IPS-18c (cell line): ENCODE measurements at regions not wholly inside any gene's neighbourhood (a gene's known extent, or its start where the extent isn't known, plus 50 kb on each side); places are given as distances from the start of the nearest gene placed in this dataset.
"Not testable (repeated sequence)": the region's sequence is repeated elsewhere in the genome, so short reads cannot be mapped to it uniquely, and the experiment has no call there.

Source experiments
- H3K4me3 ChIP-seq: 2 replicates; pipeline ENCODE4 v1.7.0; 2013; ENCODE audit warnings: low read depth, mild to moderate bottlenecking, low read length, moderate library complexity; ENCODE audit not compliant: insufficient read depth
- H3K9me3 ChIP-seq: one replicate; pipeline ENCODE4 v1.6.1; 2013; ENCODE audit warnings: mild to moderate bottlenecking, low read length, moderate library complexity; ENCODE audit not compliant: control insufficient read depth, insufficient read depth

DNA sequence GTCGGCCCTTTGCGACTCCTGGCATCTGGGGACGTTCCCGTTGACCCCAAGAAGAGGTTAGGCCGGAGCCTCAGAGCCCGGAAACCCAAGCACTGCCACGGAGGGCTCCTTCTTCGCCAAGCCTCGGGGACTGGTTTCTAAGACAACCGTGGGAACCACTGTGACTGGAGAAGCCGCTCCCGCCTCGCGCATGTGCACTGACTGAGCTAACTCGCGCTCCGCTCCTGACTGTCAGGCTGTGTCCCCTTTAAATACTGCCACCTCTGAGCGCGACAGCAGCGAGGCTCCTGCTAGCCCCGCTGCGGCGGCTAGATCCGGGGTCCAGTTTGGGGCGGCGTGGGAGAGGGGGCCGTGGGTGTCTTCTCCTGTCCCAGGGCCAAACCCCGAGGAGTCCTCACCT, 104.2 kb upstream of the FOXD4L5 start:
- not testable (repeated sequence) for H3K4me3 ChIP-seq
- peaks cover 18% of the 10 kb centered on the region for H3K9me3 ChIP-seq

DNA sequence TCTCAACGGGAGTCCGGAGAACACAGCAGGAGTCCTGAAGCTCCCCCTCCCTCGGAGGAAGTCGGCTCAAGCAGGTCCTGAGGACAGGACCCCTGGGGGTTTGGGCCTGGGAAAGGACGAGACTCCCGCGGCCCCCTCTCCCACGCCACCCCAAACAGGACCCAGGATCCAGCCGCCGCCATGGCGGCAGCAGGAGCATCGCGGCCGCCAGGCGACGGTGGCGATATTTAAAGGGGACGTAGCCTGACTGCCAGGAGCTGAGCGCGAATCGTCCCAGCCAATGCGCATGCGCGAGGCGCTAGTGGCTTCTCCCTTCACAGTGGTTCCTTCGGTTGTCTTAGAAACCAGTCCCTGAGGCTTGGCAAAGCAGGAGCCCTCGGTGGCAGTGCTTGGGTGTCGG, 101.7 kb upstream of the FOXD4L5 start:
- Histone ChIP-seq H3K9me3 (peaks cover 11% of the 10 kb centered on the region), H3K4me3 (peak overlapping the region; percentile 38; the same call in 1 of the 2 replicates)

DNA sequence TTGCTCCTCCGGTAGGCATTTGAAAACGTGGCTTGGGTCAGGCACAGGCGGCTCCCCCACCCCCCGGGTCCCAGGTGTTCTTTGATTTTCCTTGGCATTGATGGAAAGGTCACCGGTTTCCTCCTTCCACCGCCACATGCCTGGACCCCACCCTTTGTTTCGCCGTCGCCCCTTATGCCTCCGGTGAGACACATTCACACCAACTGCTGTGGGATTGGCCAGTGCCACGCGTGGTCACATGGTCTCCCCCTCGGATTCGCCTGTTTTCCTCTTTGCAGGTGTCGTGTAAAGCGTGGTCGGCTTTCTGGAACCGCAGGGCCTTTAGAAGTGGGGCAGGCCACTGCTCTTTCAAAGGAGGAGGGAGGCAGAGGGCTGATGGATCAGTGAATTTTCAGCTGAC, 101.2 kb upstream of the FOXD4L5 start:
- peaks cover 11% of the 10 kb centered on the region for H3K9me3 ChIP-seq
- H3K4me3 ChIP-seq = not testable (repeated sequence)

DNA sequence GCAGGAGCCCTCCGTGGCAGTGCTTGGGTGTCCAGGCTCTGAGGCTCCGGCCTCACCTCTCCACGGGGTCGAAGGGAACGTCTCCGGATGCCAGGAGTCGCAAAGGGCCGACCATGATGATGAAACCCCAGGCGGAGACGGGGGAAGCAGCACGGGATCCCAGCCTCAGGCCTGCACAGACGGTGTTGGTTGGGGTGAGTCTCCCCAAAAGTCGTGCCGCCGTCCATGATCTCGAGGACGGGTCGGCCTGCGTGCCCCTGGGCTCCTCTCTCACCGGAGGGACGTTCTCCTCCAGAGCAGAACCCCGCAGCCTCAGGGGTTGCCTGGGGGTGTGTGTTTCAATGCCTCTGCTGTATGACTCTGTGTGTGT, 100.6 kb upstream of the FOXD4L5 start:
- H3K9me3 ChIP-seq = peaks cover 11% of the 10 kb centered on the region
- H3K4me3 ChIP-seq = not testable (repeated sequence)

DNA sequence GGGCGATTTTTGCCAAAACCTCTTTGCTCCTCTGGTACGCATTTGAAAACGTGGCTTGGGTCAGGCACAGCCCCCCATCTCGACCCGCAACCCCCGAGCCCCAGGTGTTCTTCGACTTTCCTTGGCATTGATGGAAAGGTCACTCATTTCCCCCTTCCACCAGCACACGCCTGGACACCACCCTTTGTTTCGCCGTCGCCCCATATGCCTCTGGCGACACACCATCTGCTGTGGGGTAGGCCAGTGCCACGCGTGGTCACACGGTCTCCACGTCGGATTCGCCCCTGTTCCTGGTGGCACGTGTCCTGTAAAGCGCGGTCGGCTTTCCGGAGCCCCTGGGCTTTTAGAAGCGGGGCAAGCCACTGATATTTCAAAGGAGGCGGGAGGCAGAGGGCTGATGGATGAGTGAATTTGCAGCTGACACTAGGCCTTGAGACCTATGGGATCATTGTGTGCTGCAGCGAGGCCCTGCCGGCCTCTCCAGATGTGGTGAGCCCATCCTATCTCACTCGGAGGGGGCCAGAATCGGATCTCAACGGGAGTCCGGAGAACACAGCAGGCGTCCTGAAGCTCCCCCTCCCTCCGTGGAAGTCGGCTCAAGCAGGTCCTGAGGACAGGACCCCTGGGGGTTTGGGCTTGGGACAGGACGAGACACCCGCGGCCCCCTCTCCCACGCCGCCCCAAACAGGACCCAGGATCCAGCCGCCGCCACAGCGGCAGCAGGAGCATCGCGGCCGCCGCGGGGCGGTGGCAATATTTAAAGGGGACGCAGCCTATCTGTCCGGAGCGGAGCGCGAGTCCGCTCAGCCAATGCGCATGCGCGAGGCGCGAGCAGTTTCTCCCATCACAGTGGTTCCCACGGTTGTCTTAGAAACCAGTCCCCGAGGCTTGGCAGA, 100.0 kb upstream of the FOXD4L5 start:
- peaks cover 11% of the 10 kb centered on the region for H3K9me3 ChIP-seq
- H3K4me3 ChIP-seq = not testable (repeated sequence)

DNA sequence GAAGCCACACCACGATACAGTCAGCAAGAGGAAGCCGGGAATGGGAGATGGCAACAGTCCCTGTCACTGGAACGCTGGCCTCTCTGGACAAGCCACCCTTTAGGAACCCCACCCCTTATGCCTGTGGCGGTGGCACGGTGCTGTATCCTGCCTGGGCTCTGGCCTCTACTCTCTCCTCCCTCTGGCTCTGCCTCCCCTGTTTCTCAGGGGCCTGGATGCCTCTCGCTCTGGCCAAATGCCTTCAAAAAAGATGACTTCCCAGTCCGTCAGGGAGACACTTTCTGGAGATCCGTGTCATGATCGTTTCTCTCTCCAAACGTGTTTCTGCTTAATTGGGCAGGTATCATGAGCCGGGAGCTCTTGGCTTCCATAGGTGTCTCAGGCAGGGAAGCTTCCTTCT, 99.1 kb upstream of the FOXD4L5 start:
- not testable (repeated sequence) for H3K4me3 ChIP-seq, H3K9me3 ChIP-seq

DNA sequence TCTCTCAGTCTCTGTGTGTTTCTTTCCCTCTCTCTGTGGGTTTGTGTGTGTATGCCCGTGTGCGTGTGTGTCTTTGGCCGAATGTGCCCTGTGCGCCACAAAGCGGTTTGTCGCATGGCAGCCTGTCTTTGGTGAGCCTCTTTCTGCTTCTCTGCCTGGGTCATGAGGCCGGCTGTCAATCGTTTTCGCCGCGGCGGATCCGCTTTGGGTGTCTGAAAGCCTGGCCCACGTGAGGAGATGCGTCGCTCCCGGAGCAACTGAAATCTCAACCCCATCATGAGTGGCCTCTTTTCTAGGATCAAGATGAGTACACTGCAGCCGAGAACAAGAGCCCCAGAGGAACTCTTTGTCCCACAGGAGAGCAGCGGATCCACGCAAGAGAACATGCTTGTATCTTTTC, 98.6 kb upstream of the FOXD4L5 start:
- H3K4me3 ChIP-seq, H3K9me3 ChIP-seq: not testable (repeated sequence)

DNA sequence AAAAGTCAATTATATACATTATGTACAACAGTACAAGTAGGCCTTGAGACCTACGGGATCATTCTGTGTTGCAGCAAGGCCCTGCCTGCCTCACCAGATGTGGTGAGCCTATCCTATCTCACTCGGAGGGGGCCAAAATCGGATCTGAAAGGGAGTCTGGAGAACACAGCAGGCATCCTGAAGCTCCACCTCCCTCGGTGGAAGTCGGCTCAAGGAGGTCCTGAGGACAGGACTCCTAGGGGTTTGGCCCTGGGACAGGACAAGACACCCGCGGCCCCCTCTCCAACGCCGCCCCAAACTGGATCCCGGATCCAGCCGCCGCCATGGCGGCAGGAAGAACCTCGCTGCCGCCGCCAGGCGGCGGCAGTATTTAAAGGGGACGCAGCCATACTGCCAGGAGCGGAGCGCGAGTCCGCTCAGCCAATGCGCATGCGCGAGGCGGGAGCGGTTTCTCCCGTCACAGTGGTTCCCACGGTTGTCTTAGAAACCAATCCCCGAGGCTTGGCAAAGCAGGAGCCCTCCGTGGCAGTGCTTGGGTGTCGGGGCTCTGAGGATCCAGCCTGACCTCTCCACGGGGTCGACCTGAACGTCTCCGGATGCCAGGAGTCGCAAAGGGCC, 97.8 kb upstream of the FOXD4L5 start:
- not testable (repeated sequence) for H3K4me3 ChIP-seq, H3K9me3 ChIP-seq
